NCI-H1417 treated with DMSO at 0.1 percent for 48 hours (cell line): ENCODE measurements at regions not wholly inside any gene's neighbourhood (a gene's known extent, or its start where the extent isn't known, plus 50 kb on each side); places are given as distances from the start of the nearest gene placed in this dataset.
"Not testable (repeated sequence)": the region's sequence is repeated elsewhere in the genome, so short reads cannot be mapped to it uniquely, and the experiment has no call there.

Experiments used
- DNase-seq: peaks from one replicate; lab custom pipeline; 2025; lab: John Stamatoyannopoulos, UW

- no peak for DNase-seq
These were observed 397.2 kb downstream of the SLITRK1 start for GRCh38 chr13:83485101-83485500.

GRCh38 chr13:83471011-83471410 lies 411.3 kb downstream of the SLITRK1 start:
- no peak for DNase-seq

GRCh38 chr13:83470133-83470797 lies 412.0 kb downstream of the SLITRK1 start:
- DNase-seq = no peak

GRCh38 chr13:83453723-83454122 lies 428.6 kb downstream of the SLITRK1 start:
- no peak for DNase-seq

GRCh38 chr13:83453300-83453699 lies 429.0 kb downstream of the SLITRK1 start:
- DNase-seq = no peak

GRCh38 chr13:83452292-83452950 lies 429.9 kb downstream of the SLITRK1 start:
- DNase-seq = no peak

GRCh38 chr13:83450591-83450990 lies 431.7 kb downstream of the SLITRK1 start:
- DNase-seq = no peak

- no peak for DNase-seq
These were observed 432.4 kb downstream of the SLITRK1 start for GRCh38 chr13:83449668-83450395.

GRCh38 chr13:83440465-83440864 lies 441.8 kb downstream of the SLITRK1 start:
- no peak for DNase-seq

GRCh38 chr13:83439464-83439863 lies 442.8 kb downstream of the SLITRK1 start:
- not testable (repeated sequence) for DNase-seq

GRCh38 chr13:83423861-83424260 lies 458.4 kb downstream of the SLITRK1 start:
- no peak for DNase-seq

- no peak for DNase-seq
These were observed 458.9 kb downstream of the SLITRK1 start for GRCh38 chr13:83423381-83423780.

GRCh38 chr13:83414393-83414792 lies 467.9 kb downstream of the SLITRK1 start:
- DNase-seq = no peak

- DNase-seq = no peak
These were observed 495.7 kb downstream of the SLITRK1 start for GRCh38 chr13:83386609-83387008.

- DNase-seq = no peak
These were observed 503.4 kb downstream of the SLITRK1 start for GRCh38 chr13:83378908-83379307.

GRCh38 chr13:83377491-83377890 lies 504.8 kb downstream of the SLITRK1 start:
- DNase-seq = no peak

GRCh38 chr13:83372786-83373185 lies 509.5 kb downstream of the SLITRK1 start:
- no peak for DNase-seq

- DNase-seq = no peak
These were observed 516.6 kb downstream of the SLITRK1 start for GRCh38 chr13:83365723-83366122.

GRCh38 chr13:83355041-83355440 lies 527.2 kb downstream of the SLITRK1 start:
- DNase-seq = no peak

GRCh38 chr13:83352391-83352790 lies 529.9 kb downstream of the SLITRK1 start:
- DNase-seq = no peak

GRCh38 chr13:83350569-83350968 lies 531.7 kb downstream of the SLITRK1 start:
- DNase-seq = no peak

GRCh38 chr13:83344518-83344917 lies 537.8 kb downstream of the SLITRK1 start:
- no peak for DNase-seq

GRCh38 chr13:83340170-83340569 lies 542.1 kb downstream of the SLITRK1 start:
- no peak for DNase-seq
